GM19351 (cell line): ENCODE measurements at regions not wholly inside any gene's neighbourhood (a gene's known extent, or its start where the extent isn't known, plus 50 kb on each side); places are given as distances from the start of the nearest gene placed in this dataset.
A peak's percentile ranks its signal among the peaks of the same experiment; 100 is the strongest.
"Not testable (repeated sequence)": the region's sequence is repeated elsewhere in the genome, so short reads cannot be mapped to it uniquely, and the experiment has no call there.

Experiments
- ATAC-seq: cut with Tn5 transposase; IDR thresholded peaks from one replicate; pipeline ENCODE4 v1.9.1; 2021; ENCODE audit warnings: mild to moderate bottlenecking, moderate library complexity; ENCODE audit not compliant: unreplicated experiment

DNA sequence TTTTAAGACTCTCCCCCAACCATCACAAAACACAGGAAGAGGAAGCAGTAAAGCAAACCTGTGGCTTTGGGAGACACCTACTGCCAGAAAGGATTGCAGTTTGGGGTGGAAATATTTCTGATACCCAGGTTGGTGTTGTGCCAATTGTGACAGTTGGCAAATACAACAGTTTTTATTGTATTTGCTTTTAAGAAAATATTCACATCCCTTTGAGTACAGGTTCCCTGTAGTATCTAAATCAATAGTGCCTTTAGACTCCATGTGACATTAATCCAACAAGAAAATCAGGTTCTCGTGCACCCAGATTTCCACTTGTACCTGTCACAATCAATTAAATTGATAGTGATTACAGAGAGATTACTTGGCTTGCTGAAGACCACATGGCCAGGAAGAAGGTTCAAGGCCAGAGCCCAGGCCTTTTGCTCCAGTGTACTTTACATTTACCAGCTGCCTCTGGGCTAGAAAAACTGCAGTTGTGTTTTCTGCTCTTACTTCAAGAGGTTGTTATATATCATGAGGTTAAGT lies 361.2 kb downstream of the ATP23 start:
- ATAC-seq = no peak

DNA sequence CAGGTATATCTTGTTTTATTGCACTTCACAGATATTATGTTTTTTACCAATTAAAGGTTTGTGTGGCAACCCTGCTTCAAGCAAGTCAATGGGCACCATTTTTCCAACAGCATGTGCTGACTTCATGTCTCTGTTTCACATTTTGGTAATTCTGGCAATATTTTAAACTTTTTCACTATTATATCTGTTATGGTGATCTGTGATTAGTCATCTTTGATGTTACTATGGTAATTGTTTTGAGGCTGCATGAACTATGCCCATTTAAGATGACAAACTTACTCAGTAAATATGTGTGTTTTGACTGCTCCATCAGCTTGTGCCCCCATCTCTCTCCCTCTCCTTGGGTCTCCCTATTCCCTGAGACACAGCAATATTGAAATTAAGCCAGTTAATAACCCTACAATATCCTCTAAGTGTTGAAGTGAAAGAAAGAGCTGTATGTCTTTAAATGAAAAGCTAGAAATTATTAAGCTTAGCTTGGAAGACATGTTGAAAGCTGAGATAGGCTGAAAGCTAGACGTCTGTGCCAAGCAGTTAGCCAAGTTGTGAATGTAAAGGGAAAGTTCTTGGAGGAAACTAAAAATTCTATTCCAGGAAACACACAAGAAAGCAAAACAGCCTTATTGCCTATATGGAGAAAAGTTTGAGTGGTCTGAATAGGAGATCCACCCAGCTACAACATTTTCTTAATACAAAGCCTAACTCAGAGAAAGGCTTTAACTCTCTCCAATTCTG lies 365.1 kb downstream of the ATP23 start:
- ATAC-seq = no peak

DNA sequence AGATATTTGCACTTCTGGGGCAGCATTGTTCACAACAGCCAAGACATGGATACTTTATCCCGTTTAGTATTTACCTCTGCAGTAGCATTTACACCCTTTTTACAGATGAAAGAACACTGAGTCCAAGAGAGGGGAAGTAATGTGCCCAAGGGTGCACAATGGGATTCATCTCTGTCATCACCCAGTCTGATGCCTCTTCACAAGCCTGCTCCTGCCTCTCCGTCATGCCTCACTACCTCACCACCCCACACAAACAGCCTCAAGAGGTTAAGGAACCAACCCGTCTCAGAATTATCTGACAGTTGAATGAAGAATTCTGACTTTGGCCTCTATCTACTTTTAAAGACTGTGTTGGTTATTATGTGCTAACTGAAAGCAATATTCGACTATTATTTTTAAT lies 368.4 kb downstream of the ATP23 start:
- ATAC-seq = peak; percentile 48

DNA sequence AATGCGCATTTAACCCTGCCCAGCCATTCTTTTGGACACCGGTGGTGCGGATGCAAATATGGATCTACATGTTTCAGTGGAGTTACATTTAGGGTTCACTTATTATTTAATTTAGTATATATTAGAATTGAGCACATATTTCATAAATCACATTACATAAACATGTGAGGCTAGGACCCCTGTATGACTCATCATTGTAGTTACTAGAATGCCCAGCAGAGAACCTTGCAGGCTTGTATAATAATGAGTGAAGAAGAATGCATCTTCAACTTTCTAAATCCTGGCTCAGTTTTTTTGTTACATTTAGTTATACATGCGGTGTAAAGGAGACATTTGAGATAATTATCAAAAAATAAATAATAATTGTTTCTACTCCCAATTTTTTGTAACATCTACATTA lies 369.0 kb downstream of the ATP23 start:
- ATAC-seq = no peak

DNA sequence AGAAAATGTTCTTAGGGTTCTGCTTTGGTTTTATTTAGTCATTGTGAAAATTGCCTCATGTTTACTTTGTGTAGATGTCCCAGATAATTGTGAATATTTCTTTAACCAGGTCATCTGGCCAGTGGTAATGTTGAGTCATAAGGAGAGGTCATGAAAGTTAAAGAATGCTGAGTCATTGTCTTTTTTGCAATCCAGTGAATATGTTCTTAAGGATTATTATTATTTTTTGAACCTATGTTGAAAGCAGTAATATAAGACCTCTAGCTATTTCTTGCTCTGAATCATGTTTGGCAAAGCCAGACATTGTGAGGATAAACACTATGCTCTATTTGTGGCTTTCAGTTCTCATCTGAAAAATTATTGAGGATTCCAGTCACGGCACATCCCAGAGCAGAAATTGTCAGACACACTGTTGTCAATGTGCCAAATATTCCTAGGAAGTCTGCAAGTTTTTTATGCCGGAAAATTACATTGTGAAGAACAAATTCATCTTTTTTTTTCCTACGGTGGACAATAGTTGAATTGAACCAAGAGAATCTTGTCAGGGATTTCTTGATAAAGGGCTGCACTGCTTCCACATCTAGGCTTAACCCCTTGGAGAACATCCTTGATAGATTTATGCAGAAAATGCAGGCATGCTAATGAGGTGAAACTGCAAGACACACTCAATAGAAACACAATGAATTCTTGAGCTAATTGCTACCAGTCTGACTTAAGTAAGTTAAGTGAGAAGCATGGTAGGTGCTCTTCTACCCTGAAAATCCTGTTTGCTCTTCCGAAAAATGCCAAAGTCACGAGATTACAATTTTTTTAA lies 369.6 kb downstream of the ATP23 start:
- ATAC-seq = peak; percentile 77

DNA sequence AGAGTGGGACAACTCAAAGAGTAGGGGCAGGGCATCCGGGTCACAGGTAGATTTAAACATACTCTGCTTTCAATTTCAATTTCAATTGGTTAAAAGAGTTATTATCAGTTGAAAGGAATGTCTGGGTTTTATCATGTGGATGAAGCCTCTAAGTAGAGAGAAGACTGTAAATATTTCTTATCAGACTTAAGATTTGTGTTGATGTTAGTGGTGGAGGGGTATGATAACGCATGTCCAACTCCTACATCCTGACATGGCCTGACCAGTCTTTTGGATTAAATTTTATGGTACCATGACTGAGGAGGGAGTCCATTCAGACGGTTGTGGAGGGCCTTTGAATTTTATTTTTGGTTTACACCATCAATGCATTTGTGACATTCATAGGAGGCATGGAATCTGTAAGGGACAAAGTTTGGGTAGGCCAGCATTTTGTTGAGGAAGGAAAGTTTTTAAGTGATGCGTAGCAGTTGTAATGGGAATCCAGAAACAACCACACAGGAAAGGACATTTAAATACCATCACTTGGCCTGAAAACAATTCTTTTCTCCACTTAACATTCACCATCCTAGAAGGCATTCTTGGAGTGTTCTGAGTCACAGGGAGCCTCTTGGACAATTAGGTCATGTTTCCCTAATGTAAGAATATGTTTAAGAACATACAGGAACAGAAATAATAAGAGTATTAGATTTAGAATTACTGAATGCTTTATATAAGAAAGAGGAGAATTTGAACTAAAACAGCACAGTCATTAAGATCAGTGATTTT lies 371.9 kb downstream of the ATP23 start:
- no peak for ATAC-seq

DNA sequence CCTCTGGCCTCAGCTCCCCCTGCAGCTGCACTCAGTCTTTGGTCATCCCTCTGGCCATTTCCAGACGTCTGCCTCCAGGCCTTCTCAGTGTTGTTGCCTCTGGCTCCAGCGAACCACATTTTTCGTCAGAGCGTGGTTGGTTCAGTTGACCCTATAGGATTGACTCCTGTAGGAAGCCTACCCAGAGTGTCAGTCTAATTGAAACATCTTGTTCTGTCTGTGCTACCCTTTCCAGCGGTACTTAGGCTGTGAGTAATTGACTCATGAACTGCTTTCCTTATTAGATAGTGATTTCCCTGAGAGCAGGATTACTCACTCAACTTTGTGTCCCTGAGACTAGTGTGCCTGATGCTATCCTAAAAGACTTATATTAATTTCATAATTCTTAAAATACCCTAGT lies 373.2 kb downstream of the ATP23 start:
- no peak for ATAC-seq

DNA sequence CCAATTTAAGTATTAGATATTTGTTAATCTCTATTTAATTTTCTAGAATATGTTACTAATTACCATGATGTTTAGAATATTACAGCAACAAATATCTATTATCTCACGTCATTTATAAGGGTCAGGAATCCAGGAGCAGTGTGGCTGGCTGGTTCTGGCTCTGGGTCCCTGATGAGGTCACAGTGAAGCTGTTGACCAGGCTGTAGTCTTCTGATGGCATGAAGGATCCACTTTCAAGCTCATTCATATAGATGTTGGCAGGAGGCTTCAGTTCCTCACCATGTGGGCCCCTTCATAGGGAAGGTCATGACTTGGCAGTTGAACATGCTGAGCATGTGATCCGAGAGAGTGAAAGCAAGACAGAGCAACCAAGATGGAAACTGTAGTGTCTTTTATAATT lies 375.6 kb downstream of the ATP23 start:
- no peak for ATAC-seq

DNA sequence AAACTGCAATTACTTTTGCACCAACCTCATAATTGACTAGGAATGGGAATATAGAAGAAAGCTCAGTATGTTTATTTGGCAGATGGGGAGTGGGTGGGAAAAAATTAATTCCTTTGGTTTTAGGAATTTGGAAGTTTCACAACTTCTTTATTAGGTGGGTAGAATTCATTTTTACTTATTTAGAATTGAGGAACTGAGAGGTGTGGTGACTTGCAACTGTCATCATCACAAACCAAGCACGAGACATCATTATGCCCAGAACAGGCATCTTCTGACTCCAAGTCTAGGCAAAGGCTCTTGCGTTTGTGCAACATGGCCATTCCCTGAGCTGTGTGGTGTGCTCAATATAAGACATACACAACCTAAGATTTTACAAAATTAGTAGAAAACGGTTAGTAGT lies 380.0 kb downstream of the ATP23 start:
- peak; percentile 95 for ATAC-seq

DNA sequence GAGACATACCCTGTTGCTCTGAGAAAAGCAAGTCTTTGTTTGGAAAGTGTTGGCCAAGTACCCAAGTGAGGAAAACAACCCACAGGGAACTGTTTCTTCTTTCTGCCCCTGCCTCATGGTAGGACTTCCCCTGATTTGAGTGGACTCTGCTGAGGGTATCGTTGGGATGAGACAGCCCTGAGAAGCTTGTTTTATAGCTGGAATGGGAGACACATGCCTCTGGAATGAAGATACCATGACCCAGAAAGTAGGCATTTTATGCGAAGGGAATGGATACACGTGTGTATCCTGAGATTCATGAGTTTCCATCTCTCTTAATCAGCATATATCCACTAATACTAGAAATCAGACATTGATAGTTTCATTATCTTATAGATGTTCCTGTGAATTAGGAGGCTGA lies 382.3 kb downstream of the ATP23 start:
- no peak for ATAC-seq

DNA sequence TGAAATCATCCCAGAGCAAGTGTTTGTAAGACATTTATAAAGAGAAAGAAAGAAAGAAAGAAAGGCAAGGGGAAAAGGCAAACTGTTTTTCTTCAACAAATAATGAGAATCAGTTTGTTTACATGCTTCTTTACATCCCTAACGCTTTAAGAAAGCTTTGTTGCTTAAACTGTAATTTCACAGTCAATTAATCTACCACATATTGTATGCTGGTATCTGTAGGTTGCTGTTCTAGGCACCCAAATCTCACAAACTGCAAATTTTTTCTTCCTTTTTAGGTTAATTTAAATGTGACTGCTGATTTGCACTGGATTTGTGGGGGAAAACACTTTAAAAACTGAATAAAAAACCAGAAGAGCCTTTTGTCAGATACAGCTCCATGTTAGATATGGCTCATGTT lies 384.2 kb downstream of the ATP23 start:
- ATAC-seq = no peak

DNA sequence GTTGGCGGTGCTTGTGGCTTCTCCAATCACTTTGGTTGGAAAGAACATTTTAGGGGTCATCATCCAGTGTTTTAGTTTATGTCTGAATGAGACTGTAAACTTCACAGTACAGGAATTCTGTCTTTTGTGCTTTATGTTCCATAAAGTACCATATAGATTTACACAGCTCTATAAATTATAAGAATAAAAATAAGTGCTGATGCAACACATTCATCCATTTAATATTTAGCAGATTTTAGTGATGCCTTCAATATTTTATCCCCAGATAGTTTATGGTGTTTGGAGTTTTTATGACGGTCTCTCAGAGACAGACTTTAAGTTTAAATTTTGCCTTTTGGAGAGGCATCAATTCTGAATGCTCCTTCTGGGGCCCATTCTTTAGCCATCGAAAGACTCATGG lies 385.2 kb downstream of the ATP23 start:
- no peak for ATAC-seq

DNA sequence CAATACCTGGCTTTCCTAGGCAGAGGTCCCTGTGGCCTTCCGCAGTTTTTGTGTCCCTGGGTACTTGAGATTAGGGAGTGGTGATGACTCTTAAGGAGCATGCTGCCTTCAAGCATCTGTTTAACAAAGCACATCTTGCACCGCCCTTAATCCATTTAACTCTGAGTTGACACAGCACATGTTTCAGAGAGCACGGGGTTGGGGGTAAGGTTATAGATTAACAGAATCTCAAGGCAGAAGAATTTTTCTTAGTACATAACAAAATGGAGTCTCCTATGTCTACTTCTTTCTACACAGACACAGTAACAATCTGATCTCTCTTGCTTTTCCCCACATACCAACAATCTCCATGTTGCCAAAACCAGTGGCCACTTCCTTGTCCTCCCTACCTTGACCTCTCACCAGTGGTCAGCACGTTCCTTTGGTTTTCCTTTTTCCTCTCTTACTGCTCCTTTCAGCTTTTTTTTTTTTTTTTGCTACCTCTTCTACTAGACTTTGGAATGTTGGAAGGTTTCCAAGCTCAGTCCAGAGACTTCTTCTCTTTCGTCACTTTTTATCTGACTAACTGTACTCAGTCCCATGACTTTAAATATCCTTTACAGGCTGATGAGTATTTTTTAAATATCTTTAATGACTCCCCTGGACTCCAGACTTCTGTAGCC lies 395.3 kb downstream of the ATP23 start:
- ATAC-seq = not testable (repeated sequence)

DNA sequence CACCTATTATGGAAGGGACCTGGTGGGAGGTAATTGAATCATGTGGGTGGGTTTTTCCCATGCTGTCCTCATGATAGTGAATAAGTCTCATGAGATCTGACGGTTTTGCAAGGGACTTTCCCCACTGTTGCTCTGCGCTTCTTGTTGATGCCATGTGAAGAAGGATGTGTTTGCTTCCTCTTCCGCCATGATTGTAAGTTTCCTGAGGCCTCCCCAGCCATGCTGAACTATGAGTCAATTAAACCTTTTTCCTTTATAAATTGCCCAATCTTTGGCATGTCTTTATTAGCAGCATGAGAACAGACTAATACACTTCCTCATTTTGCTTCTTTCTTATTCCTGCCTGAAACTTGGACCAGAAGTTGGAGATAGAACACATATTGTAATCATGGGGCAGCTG lies 396.2 kb downstream of the ATP23 start:
- ATAC-seq = peak; percentile 81

DNA sequence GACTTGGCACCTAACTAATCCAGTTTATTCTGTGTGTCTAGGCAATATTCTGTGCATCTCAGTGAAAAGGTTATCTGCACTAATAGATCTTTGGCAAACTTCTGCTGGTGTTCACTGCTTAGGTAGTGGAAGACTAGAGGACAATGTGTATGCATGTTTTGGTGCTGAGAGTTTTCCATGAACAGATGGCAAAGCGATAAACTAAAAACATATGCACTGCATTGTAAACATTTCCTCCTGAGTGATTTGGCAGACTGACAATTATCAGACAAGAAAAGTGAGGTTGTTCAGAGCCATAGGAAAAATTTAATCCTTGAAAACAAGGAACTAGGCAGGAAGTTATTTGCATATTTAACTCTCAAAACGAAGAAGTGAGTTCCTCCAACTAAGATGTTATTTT lies 400.4 kb downstream of the ATP23 start:
- ATAC-seq = no peak

DNA sequence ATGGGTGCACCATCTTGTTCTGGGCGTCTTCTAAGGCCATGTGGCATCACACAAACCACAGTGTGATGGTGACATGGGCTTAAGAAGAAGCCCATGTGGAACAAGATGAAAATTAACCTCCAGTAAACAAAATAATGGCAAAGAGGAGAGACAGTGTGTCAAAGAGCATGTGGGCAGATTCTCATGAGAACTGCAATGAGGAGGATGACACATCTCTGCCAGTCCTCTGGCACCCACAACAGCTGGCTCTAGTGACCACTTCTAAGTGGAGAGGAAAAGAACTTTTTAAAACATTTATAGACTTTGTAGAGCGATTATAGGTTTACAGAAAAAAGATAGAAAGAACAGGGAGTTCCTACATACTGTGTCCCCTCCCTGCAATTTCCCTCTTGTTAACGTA lies 401.4 kb downstream of the ATP23 start:
- ATAC-seq = no peak

DNA sequence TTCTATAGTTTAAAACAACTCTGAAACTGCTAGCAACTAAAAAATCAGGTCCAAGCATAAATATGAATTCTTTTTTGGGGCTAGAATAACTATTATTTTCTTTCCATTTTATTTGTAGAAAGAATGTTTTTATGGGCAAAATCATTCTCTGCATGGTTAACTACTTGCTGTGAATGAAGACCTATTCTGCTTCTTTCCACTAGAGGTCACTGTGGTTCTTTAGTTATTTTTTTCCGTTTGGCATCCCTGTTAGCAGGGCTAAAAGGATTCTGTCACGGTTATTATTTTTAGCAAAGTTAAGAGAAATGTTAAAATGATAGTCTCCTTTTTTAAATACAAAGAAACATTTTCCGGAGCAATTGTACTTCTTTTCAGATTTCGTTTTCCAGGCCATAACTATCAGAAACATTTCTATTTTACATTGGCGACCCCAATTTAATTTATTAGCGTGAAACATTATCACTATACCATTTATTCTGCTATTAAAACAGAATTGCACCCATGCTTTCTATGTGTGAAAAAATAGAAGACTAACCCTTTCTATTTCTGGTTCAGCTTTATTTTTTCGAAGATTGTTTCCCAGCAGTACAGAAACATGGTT lies 404.8 kb downstream of the ATP23 start:
- ATAC-seq = peak; percentile 81

DNA sequence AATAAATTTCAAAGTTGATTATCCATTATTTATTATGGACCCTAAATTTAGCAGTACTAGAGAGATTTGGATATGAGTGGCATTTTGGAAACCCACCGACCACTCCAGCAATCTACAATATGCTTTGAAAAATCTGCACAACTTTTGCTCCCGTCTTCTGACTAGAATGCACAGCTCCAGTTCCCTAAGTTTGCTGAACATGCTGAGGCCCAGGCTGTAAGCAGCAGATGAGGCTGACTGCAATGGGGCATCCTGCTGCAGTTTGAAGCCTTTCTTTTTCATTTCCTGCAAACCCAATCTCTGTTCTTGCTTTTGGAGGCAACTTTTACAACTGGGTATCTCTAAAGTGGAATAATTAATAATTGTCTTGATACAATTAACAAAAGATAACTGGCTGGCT lies 405.8 kb downstream of the ATP23 start:
- no peak for ATAC-seq

DNA sequence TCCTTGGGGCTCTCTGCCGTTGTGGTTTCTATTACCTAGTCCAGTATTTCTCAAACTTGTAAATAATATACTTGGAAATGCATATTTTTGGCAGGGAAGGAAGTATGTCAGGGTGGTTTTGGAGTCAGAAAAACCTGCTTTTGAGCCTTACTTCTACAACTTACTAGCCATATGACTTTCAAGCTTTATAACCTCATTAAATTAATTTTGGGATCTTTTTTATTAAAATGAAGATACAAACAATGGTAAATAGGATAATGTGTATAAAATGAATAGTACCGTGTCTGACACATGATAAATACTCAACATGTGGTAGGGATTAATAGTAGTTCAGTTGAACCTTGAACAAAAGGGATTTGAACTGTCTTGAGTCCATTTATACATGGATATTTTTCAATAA lies 406.3 kb downstream of the ATP23 start:
- ATAC-seq = no peak

DNA sequence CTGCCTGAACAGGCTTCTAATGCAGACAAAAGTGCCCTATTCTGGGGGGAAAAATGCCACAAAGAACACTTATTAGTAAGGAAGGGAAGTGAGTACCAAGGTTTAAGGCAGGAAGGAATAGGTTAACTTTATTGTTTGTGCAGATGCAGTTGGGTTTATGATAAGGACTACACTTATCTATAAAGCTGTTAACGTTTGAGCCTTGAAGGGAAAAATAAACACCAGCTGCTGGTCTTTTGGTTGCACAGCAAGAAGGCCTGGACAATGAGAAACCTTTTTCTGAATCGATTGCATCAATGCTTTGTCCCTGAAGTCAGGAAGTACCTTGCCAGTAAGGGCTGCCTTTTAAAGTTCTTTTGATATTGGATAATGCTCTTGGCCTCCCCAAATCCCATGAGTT lies 407.8 kb downstream of the ATP23 start:
- no peak for ATAC-seq

DNA sequence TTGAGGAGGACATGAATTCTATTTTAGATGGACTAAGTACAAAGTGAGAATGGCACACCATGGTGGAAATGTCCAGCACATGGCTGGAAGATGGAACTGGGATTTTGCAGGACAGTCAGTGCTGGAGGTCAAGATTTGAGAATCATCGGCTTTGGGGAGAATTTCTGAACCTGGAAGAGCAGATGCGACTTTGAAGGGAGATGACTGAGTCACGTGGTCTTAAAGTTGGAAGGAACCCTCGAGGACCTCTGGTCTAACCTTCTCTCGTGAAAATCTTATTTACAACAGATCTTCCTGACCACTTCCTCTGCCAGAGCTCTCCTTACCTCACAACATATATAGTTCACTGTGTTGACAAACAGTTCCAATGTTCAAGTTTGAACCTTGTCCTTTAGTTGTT lies 415.4 kb downstream of the ATP23 start:
- ATAC-seq = no peak
